ENCODE measurements at regions not wholly inside any gene's neighbourhood (a gene's known extent, or its start where the extent isn't known, plus 50 kb on each side); places are given as distances from the start of the nearest gene placed in this dataset.

DNA sequence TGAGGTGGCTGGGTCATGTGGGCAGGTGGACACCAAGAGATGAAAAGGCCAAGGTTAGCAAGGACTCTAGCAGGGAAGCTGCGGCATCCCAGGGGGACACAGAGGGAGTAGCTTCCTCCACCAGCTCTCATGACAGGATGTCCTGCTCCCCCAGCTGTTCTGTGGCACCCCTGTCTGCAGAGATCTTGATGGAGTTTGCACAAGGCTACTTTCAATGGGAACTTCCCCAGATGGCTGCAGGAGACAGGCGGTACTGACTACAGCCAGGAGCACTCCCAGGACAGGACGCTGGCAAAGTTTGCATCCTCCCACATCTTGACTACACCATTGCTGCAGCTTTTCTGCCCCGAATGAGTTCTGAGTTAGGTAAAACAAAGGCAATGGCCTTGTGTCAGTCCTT is 312.8 kb downstream of the TLE4 start:
- DNase-seq: no peak

DNA sequence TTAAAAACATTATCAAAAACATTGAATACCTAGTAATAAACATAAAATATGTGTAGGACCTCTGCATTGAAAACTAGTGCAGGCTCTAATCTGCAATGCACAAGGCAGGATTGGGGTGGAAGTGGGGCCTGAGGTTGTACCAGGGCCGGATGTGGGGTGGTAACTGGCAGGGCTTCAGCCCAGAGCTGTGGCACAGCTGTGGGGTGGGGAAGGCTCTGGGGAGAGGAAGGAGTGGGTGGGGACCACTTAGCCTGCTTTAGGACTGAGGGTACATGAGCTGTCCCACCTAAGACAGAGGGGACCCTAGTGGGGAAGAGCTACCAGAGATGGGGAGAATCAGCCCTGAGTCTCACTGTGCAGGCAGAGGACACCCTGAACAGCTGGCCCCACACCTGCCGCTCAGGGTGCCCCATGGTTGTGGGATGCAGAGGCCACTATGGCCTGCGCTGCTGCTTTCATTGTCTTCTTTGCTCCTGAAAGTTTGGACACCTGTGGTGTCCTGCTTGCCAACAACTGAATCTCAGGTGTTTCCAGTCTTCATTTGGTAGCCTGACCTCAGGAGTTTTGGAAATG is 311.4 kb downstream of the TLE4 start:
- DNase-seq: no peak

DNA sequence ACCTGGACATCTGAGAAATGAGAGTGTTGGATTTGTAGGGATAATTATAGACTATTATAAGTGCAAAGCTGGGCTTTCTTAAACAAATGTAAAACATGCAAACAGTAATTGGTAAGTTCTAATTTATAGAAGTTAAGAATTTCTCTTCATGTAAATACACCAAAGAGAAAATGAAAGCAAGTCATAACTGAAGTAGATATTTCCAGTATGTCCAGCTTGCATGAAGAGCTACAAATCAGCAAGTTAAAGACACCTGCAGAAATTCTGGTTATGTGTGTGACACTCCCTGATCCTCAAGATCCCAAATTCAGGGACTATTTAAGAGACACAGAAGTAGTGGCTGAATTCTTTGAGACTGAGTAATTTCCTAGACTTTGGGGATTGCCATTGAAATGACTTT is 308.9 kb downstream of the TLE4 start:
- no peak for DNase-seq

DNA sequence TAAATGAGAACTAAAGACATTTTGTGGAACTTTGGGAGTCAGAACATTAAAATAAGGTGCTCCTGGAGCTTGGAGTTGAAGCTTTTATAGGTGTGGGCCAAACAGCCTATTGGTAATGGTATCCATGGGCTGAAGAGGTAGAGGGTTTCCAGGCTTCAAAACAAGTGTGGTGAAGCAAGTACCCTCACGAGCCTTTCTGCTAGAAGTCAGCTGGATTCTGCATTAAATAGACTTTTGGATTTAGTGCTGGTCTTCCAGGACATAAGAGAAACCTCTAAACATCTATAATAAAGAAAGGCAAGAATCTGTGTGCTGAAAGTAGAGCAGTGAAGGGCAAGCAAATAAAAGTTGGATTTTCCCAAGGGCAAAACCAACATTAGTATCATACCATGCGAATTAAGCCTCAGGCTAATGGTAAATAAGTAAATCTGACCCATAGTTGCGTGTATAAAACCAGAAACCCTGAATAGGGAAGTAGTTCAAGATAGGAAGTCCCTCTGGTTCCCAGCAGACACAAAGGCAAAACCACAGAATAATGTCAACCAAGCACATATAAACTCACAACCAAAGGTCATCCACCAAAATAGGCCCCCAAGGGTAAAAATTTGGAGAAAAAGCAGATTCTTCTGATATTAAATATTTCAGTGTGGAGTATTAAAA is 306.3 kb downstream of the TLE4 start:
- DNase-seq: no peak

DNA sequence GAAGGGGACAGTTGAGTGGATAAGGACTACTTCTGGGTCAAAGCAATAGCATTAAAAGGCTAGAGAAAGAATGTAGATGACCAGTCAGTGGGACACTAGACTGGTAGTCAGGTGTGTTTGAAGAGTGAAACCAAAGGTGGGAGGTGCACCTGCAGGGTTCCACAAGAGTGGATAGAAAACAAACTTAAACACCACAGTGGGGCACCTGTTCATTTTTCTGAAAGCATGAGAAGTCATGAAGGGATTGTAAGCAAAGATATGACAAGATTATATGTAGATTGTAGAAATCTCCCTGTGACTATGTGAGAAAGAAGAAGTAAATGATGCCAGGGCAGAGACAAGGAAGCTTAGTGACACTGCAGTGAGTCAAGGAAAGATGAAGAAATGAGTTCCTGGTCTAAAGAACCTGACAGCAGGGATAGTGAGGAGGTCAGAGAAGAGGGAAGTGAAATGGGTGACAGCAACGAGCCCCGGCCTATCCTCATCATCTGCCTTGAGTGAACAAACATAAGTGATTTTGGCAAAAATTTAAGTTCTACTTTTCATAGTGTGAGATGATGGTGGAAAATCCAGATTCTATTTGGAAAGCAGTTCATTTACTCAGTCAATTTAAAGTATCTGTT is 296.9 kb downstream of the TLE4 start:
- DNase-seq: no peak

DNA sequence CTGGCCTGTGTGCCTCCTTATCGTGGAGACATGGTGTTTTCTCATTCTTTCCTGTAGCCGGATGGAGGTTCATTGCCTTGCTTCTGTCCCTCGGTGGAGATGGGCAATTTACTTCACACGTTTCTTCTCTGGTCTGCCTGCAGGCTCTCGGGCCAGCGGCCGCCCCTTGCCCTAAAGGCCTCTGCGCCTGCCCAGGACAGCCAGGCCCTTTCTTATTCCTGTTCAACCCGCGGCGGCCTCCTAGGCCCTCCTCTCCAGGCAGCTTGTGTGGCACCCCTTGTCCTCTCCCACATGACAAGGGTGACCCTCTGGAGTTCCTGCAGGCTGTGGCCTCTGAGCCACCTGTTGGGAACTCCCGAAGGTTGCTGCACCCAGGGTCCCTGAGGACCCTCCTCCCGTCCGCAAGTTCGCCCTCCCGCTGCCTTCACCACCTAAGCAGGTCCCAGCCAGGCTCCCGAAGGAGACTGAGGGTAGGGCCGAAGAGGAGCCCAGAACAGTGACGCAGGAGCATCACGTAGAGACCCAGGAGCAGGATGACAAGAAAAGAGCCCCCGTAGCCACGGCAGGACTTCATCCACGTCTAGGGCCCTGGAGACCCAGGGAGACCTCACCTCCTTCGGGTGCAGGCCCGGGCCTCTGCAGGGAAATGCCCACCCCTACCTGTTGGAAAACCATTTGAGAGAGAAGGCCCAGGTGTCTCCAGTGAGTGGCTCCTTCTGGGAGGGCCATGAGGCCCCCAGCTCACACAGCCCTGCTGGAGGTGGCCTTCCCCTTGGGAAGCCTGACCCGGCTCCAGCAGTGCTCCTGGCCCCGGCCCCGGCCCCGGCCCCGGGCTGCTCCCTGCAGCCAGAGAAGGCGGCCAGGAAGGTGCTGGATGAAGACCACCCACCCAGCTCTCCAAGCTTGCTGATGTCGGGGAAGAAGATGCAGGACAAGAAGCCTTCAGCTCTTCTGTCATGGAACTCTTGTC is 291.4 kb downstream of the TLE4 start:
- DNase-seq: no peak

DNA sequence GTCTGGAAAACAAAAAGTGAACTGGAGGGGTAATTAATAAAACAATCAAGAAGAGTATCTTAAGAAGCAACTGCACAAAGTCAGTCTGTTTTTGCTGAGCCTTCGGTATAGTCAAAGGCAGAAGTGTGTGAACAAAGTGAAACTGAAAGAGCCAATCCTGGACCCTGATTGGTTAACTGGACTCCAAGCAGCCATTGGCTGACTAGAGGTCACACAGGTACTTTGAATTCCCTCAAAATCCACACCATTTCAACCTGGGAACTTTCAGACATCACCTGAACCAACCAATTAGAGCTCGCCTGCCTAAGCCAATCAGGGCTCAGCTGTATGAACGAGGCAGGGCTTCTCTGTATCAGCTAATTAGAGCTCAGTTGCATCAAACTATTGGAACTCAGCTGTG is 286.7 kb downstream of the TLE4 start:
- no peak for DNase-seq

DNA sequence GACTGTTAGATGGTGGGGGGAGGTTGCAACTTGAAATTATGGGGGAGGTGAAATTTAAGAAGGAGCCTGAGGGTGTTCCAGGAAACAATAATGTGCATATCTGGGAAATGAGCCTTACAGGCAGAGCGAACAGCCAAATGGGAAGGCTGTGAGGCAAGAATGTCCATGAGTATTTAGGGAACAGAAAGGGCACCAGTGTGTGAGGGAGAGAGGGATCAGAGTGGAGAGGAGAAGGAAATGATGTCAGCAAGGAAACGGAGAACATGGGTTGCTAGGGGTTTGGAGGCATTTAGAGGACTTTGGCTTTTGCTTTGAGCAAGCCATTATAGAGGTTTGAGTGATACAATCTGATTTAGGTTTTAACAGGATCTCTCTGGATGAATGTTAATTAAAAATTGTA is 285.4 kb downstream of the TLE4 start:
- DNase-seq: no peak

DNA sequence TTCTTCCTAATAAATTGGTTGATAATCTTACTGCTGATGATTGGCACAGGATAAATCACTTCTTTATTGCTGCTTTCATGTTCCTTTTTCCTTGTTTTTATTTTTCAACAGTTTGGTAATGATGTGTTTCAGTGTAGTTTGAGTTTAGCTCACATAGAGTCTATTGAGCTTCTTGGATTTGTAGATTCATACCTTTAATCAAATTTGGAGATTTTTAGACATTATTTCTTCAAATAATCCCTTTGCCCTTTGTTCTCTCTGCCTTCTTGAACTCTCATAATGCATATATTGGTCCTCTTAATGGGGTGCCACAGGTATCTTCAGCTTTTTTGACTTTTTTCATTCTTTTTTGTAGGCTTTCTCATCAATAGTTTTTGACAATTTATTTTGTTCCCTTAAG is 275.3 kb downstream of the TLE4 start:
- no peak for DNase-seq

DNA sequence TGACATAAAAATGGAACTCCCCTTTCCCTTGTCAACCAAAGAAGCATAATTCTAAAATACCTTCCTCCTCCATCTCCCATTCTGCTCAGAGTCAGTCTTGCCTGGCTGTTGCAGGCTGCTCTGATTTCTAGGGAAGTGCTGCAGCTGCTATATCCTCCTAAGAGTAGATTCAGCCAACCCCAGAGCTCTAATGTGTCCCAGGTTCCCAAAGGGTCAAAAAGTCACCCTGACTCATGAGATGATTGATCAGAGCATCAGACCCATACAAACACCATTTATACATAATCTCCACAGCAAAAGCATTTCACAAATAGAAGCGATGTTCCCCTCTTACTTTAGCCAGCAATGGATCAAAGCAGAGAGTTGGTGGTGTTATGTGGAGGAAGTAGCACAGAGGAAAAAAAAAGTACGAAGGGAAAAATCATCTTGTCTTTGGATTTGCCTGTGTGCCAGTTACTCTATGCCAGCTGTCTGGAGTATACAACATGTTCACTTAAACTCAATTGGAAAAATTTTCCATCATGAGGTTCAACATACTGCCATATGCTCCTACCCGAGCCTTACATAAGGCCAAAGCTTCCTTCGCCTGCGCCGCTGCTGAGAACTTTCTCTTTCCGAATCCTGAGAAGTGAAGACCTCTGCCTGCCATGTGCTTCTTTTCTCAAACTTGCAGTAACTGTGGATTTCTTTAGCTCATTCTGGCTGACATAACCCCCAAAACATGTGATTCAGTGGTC is 258.0 kb downstream of the TLE4 start:
- DNase-seq: no peak

DNA sequence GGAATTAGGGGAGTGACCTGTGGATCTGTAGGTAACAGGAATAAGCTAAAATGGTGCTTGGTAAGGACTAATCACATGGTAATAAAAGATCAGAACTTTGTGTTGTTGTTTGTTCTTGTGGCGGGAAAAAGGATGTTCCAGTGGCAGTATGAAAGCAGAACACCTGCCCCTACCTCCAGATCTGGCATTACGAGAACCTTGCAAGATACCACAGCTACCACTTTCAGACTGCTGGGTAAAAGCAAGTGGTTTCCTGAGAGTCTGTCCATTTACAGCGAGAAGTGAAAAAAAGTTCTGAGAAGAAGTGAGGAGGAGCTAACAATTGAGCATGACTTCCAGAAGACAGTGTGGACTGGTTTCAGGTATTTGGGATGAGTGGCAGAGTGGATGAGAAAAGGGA is 252.5 kb downstream of the TLE4 start:
- no peak for DNase-seq

DNA sequence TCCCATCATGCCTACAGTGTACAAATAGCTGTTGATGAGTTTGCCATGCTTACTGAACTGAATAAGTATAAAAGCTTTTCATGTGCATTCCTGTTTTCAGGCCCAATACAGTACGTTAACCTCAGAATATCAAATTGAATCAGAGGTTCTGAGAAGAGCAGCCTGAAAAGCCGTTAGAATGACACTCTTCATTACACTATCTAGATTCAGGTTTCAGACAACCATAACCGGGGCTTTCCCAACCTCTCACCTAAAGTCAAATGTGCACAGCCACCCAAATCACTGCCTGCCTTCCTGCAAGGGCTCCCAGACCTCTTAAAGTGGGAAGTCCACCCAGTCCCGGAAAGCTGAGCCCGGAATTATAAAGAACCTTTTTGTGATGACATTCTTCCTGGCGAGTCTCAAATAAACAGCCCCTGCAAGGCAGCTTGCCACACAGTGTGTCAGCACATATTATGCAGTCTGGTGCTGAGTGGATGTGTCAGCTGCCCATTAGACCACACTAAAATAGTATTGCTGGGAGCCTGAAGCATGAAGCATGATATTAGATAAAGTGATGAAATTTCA is 245.8 kb downstream of the TLE4 start:
- no peak for DNase-seq

DNA sequence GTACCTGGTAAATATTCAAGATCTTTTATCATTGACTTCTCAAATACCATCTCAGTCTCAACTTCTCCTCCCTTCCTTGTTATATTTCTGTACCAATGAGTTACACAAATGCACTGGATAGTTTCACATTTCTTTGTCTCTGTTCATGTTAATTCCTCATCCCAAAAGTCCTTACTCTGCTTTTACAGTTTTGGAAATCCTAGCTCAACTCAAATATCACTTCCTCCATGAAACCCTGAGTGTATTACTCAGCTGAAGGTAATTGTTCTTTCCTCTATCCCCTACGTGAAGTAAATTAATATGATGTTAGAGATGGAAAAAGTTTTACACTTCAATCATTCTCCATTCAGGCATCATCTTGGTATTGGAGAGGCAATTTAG is 241.5 kb downstream of the TLE4 start:
- no peak for DNase-seq

DNA sequence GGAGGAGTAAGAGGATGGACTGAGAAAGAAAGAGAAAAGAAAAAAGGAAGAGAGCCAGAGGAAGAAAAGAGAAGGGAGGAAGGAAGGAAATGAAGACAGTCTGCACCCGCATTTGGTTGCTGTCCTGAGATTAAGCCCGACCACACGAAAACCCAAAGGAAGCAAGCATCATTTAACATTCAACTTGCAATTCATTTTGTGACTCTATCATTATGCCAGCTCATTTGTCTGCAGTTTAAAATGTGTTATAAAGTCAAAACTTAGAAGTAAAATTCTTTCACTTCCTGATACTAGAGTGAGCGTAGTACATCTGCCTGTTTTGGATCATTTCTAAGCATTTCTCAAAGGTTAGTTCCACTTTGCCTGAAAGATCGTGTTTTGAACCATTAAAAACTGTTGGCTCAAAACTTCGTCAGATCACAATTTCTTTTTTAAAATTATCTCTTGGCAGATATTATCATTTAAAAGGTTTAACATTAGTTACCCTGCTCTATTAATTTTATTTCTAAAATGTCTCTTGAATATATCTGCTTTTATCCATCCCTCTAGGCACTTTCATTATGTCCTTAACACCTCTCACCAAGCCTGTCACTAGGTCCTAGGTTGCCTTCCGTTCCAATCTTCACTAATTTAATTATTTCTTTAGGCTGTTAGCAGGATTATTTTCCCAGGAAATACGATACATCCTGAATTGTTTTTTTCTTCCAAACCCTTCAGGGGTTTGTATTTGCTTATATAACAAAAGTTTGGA is 240.9 kb downstream of the TLE4 start:
- no peak for DNase-seq

DNA sequence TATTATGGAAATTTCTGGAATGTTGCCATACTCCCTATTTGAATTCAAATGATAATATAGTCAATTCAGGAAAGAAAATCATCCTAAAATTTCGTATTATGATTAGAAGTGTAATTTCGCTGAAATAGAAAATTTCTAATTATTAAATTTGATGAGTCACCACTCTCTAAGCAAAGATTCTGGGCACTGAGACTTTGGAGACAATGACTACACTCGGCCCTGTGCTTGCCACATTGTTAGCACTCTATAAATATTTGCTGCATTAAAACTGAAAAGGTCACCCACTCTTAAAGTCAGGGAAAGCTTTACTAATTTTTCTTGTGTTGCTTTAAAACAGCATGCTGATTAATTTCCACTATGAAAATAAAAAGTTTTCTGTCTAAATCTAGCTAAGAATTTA is 240.3 kb downstream of the TLE4 start:
- DNase-seq: no peak

DNA sequence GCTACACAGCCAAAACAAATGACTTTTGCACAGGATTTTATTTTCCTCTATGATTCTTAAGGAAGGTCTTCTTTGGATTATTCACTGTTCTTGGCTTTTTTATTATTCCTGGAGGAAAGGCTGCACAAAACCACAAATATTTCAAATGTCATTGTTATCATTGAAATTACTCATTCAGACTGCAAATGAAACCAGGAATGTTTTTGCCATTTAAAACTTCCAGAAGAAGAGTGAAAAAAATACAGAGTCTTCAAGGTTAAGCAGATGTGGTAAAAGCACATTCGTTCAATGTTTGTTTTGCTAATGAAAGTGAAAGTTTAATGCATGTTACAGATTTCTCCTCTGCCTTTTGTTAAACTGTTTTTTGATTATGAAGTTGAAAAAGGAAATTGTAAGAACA is 238.2 kb downstream of the TLE4 start:
- DNase-seq: no peak

DNA sequence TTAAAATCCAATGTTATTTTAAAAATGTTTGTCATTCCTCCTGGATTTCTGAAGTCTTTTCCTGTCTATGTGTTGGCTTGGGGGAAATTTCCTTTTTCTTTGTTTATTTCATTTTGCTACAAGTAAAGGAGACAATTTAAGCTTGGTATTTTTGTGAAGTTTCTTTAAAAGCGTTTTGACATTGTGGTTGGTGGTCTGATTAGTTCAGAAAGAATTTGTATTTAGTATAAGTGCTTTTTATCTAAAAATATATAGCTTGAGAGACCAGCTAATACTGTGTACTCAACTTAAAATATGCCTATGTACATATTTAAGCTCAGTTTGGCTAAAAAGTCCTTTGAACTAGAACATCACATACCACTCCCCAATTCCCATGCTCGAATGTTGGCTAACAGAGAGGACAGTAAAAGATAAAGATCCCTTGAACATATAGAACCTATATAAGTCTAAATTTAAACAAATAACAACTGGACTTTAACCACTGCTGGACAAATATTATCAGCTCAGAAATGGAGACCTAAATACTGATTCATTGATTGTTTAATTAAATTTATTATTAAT is 237.6 kb downstream of the TLE4 start:
- no peak for DNase-seq

DNA sequence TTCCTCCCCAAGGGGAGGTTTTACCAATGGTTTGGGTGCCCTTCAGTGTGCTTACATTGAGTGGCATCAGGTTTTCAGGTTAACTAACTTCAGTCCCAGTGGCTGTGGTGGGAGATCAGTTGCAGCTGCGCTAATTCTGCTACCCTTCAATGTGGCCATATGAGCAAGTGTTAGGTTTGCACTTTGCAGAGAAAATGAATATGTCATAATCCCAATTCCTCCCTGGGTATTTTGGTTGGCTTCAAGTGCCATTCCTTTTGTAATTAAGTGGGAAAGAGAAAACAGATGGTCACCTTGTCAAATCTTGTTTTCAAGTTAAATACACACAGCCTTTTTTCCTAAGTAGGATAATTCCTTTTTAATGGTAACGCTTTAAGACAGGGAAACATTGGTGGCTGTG is 236.2 kb downstream of the TLE4 start:
- no peak for DNase-seq

DNA sequence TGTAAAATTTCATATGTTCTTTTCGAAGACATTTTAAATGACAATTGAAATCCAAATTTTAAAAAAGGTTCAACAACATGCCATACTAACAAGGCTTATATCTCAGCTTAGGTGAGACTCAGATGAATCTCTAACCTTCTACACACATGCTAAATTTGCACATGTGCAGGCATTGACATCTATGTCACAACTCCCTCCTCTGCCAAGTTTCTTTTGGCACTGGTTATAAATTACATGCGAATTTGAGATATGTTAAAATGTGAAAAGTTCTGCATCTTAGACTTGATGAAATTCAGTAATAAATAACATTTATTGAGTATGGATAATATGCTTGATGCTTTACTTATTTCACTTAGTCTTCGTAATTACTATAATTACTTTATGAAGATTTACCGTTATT is 234.3 kb downstream of the TLE4 start:
- no peak for DNase-seq

DNA sequence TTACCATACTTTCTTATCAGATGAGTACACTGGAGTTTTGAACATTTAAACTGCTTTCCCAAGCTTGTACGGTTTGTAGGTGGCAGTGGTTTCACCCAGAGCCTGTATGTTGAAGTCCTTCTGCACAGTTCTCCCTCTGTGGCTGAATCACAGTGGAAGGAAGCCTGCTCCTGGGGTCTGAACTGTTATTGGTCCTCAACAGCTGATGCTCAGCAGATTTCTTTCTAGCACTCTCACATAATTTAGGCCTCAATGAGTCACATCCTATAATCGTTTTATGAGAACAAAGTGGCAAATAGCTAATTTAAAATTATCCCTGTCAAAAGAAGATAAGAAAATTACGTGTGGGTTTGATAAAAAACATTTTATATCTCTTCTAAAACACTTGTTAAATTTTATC is 229.7 kb downstream of the TLE4 start:
- no peak for DNase-seq

DNA sequence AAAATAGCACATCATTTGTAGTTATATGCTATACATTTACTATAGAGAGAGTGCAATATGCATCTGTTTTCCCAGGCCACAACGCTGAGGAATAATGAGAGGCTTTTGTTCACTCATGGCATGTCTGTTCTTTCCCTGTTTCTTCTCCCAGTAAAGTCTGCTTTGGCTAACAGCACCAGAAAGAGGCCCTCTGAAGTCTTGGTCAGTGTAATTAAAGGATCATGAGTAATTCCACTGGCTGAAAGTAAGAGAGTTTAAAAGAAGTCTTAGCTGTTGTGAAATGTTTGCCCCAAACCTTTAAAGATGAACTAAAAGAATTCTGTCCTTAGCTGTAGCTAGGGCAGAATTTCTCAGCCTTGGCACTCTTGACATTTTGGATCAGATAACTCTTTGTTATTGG is 228.8 kb downstream of the TLE4 start:
- no peak for DNase-seq
